ENCODE measurements at regions not wholly inside any gene's neighbourhood (a gene's known extent, or its start where the extent isn't known, plus 50 kb on each side); places are given as distances from the start of the nearest gene placed in this dataset.

DNA sequence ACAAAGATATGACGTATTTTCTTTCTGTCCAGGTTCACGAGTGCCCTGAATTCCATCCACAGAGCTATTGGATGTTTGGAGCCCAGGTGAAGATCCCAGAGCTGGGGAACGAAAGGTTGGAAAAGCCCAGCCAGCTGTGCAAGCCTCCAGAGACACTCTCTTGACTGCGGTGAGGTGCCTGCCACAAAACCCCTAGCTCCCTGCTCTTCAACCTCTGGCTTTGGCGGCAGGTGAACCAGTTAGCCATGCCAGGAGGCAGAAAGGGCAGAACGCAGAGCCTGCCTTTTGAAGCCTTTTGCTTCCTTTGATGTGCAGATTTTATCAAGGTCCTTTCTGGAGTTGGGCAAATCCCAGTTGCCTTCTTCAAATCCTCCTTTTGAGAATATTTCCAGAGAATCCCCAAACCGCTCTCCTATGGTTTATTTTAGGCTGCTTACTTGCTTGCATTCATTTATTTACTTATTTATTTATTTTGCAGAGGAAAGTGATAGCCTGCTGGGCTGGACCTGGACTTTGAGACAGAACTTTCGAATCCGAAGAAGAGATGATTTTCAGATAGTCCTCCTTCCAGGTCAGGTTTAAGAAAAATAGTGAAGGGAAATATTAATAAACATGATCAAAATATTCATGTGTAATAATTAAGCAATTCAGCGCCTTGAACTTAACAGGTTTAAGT, 411.2 kb upstream of the TBX3 start:
- DNase-seq: no peak

DNA sequence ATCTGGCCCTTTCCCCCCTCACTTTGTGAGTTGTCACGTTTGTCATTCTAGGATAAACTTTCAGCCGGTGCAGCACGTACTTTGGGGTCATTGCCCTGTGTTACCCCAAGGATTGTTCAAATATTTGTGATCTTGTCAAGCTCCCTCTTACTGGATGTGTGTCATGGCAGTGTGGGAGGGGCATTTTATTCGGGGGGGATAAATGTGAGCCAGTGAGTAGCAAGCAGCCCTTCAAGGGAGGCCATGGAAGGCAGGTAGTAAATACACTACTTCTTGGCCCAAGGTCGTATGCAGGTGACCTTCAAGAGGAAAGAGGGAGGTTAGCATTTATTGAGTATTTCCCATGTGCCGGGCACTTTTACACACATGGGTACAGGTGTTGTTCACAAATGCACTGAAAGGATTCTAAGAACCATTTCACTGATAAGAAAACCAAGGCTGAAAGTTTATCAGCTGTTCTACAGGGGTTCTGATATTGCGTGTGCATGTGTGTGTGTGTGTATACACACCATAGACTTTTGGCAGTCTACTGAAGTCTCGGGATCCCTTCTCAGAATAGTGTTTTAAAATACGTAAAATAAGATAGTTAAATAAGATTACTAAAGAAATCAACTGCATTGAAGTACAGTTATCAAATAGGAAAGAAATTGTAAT, 410.3 kb upstream of the TBX3 start:
- no peak for DNase-seq

DNA sequence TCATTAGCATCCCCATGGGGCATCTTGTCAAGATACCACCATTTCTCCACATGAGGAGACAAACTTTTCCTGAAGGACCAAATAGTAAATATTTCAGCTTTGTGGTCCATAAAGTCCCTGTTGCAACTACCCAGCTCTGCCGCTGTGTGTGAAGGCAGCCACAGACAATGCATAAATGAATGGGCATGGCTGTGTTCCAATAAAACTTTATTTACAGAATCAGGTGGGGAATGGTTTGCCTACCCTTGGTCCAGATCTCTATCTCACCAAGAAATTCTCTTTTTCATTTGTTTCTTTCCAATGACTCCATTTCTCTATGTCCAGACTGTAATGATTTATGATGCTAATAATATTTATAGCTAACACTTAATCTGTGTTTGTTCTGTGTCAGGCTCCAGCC, 409.3 kb upstream of the TBX3 start:
- DNase-seq: no peak

DNA sequence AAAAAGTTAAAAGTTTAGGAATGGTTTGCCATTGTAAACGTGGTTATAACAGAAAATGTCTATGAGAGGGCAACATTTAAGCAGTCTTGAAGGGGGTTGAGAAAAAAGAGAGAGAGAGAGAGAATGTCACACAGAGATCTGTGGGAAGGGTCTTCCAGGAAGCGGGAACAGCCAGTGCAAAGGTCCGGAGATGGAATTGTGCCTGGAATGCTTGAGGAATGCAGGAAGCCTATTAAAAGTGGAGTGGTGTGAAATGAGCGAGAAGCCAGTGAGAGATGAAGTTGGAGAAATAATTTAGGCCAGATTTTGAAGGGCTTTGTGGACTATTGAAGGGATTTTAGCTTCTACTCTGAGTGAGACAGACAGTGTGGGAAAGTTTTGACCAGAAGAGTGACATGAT, 406.8 kb upstream of the TBX3 start:
- no peak for DNase-seq

DNA sequence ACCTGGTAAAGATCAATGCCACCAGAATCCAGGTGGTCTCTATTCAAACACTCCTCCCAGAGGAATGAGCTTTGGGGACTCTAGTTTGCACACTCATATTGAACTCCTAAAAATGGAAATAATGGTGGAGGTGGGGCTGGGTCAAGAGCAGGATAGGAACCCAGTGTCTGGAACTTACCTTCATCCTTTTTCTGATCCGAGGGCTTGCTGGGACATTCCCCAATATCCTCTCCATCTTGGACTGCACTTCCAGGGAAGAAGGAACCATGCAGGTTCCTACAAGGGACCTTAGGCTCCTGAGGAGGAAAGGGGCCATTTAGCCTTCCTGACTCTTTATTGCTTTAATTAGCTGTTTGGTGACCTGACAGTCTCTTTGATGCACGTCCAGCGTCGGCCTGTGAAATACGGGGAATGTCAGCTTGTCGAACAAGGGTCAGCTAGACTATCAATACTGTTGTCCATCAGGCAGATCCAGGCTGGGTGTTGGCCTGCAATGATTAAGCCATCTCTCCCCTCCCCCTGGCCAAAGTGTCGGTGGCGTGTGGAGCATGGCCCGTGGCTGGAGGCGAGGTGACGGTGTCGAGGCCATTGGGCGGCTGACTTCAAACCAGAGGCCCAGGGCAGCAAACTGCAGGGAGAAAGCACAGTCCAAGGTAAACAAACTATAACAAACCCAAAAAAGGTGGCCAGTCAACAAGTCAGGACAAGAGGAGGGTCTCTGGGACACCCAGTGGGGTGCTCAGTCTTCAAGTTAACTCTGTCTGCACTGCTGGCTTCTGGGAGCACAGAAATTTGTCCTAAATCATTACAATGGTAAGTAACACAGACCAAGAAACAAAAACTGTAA, 405.2 kb upstream of the TBX3 start:
- DNase-seq: no peak

DNA sequence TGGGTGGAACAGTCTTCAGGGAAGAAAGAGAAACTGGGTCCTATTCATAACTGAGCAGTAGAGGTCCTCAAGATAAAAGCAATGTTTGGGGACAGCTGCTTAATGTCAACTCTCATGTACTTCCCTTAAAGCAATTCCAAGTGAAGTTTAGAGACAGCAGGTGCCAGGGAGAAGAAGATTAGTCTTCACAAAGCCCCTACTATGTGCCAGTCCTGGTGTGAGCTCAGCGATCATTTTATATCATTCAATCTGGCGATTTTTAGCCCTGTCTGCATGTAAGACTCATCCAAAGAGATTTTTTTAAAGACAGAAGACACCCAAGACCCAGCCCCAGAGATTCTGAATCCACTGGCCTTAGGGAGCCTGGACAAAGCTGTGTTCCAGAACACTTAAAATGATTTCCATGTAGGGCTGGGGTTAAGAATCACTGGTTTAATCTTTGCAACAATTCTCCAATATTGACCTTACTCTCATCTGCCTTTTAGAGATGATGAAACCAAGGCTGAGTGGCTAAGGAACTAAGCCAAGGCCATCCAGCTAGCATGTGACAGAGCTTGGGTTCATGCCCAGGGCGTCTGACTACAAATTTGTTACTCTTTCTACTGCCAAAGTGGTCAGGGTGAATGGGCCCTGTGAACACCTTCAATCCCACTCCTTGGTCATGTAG, 404.5 kb upstream of the TBX3 start:
- no peak for DNase-seq

DNA sequence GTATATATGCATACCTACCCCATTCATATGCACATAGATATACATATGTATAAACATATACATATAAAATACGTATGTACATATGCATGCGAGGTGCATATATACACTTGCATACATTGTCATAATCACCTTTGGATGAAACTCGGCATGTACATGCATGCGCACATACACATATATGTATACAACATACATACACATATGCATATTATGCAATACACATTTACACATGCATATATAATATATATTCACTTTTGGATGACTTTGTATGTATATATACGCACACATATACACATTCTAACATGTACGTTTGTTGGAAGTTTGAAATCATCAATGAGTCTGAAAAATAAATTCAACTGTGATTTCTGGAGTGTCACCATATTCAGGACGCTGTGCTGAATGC, 401.6 kb upstream of the TBX3 start:
- DNase-seq: no peak

DNA sequence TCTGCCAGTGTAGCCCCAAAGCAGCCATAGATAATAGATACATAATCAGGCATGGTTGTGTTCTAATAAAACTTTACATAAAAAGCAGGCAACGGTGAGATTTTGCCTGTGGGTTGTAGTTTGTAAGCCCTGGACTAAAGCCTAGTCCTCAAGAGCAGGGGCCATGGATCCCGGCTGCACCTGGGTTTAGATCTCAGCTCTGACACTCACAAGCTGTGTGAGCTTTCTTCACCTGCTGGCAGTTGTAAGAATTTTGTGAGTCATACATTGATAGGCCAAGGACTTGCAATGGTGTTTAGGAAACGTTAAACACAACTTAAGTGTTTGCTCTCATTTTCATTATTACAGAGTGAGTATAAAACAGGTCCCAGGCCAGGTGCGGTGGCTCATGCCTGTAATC, 395.8 kb upstream of the TBX3 start:
- no peak for DNase-seq

DNA sequence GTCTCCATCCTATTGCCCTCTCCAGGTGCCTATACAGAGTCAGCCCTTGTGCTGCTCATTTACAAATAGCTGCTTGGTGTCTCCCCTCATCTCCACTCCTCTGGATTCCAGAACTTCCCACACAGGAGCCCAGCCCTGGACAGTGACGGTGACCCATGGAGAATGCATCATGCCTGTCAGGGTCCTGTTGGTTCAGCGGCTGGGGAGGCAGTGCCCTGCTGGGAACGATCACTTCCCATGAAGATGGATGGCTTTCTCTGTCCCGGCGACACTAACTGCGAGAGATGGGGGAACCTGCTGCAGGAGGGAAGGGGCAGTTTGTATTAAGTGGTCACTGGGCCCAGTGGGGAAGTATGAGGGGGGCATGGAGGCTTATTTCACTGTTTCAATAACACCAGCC, 395.0 kb upstream of the TBX3 start:
- no peak for DNase-seq

DNA sequence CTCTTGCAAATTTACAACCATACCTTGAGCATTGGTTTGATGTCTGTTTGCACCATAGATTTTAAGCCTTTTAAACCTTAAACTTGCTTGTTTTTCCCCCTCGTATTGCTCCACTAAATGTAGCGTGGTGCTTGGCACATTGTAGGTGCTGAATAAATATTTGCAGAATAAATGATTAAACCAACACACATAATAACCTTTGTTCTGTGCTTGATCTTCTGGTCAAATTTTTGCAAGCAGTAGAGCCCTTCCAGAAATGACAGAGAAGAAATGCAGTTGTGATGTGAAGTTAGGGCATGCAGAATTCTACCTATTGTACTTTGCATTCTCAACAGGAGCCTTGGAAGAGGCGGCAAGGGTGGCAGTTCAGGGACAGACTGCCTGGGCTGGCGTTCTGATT, 394.4 kb upstream of the TBX3 start:
- no peak for DNase-seq

DNA sequence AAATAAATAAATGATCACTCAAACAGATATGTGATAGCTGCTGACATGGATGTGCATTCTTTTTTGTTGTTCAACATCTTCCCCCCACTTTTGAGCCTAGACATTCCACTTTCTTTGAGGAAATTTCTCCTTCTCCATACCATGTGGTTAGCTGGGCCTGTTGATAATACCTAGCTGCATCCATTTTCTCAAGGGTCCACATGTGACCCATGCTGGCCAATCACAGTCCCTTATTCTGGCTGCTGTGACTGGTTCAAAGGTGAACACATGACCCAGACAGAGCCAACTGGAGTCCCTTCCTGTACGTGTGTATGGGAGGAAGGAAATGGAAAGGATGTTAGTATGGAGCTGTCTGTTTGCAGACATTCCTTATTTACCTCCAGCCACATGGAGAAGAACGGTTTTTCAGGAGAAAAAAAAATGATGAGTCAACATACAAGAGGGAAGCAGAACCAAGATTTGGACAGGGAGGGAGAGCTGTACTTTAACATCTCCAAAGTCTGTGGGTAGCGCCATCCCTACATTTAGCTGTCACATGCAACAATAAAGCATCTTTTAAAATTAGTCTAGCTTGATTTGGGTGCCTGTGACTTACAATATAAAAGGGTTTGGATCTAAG, 391.7 kb upstream of the TBX3 start:
- no peak for DNase-seq

DNA sequence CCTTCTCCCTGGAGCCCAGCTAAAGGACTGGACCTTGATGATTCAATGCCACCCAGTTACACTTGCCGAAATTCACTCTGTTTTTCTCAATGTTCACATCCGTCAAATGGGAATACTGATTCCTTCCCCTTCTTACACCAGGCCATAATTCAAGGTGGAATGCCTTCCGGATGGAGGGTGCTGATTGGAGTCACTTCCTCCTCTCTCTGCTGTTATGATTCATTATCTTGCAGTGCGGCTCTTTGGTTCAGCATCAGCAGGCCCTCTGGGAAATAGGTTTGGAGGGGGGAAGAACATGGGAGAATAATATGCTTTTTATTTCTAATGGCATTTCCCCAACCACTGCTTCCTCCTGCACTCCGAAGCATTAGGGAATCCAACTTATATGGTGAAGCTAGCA, 390.6 kb upstream of the TBX3 start:
- DNase-seq: no peak

DNA sequence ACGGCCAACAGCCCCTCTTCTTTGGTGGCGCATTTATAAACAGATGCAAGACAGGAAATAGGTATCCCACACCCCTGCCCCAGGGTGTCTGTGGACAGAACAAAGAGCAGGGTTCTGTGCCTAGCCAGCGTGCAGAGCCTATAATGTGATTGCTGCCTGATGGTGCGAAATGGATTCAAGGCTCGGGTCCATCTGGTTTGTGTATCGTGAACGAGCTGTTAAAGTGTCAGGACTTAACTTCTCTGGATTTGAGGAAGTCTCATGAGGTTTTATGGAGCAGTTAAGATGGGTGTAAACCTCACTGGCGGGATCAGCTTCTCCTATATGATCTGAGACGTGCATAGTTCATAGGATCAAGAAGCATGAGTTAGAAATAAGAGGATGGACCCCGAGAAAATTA, 388.7 kb upstream of the TBX3 start:
- DNase-seq: no peak

DNA sequence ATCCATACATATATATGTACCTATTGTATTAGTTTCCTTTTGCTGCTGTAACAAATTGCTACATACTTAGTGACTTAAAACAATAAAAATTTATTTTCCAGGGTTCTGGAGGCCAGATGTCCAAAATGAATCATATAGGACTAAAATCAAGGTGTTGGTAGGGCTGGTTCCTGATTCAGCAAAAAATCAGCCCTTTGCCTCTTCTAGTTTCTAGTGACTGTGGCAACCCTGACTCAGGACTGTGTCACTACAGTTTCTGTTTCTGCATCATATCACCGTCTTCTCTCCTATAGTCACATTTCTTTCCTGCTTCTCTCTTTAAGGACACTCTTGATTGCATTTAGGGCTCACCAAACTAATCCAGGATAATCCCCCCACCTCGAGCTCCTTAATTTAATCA, 386.3 kb upstream of the TBX3 start:
- no peak for DNase-seq

DNA sequence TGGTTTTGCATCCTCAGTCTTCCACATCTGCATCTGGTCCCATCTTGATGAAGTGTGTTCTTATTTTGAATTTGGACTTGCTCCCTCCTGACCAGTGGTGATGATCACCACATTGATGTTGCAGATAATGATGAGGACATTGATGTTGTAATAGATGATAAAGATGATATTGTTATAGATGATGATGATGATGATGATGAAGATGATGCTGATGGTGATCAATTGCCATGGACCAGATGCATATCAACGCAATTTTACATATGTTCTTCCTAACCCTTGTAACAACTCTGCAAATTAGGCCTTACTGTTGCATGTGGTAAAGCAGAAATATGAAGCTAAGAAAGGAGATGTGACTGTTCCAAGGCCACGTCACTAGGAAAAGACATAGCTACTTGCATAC, 380.3 kb upstream of the TBX3 start:
- no peak for DNase-seq

DNA sequence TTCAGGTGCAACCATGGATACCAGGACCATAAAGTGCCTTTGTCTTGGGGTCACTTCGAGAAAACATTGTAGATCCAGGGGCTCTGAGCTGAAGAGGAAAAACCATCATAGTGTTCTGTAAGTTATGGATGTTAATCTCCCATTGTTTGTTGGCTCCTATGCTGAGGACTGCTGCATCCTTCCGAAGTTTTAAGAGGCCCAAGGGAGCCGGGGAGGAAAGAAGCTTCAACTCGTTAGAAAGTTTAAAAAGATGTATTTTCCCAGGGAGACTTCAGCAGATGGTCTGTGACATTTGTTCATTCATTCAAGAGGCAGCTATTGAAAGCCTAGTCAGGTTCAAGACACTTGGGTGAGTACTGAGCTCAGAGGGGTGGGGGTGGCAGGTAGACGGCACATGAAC, 378.8 kb upstream of the TBX3 start:
- DNase-seq: no peak

DNA sequence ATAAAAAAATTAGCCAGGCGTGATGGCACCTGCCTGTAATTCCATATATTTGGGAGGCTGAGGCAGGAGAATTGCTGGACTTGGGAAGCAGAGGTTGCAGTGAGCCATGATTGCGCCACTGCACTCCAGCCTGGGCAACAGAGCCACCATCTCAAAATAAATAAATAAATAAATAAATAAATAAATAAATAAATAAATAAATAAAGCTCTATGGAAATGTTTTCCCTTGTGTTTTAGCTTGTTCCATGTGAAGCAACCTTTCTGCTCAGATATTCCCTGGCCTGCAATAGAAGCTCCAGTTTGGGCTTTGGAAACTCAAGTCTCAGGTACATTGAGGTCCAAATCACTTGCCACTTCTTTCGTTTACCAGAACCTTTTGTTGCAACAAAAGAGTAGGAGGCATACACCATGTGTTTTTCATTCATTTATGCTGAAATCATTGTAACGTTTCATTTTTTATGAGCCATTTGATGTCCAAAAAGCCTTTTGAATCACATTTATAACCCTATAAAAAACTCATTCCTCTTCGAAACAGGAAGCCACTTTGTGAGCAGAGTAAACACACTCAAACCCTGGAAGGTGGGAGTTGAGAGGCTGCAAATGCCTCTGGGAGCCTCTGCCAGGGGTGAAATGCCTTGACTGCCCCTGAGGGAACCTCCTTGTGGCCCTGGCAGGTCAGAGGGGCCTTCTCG, 376.6 kb upstream of the TBX3 start:
- no peak for DNase-seq

DNA sequence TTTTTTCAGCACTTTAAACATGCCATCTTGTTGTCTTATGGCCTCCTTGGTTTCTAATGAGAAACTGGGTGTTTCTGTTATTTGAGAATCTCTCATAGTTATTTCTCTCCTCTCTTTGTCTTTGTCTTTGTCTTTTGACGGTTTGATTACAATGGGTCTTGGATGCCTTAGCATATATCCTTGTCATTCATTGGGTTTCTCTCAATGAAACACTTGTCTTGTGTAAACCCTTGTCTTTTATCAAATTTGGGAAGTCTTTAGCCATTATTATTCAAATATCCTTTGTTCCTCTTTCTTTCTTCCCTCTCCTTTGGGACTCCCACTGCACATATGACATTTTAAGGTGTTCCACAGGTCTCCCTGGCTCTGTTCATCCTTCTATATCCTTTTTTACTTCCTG, 373.5 kb upstream of the TBX3 start:
- DNase-seq: no peak

DNA sequence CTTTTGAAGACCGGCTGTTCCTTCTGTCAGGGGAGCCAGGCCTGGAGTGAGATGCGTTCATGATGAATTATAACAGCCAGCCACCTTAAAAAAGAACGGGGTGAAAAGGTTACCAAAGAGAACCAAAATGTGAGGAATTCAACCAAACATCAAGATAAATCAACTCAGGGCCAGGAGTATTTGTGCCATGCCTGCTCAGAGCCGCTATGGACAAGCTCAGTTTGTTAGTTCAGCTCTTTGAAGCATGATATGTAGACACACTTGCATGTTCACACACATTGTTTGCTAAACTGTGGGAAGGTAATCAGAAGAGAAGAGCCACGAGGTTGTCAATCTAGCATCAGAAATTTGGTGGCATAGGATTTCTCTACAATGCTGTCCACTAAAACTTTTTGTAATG, 367.4 kb upstream of the TBX3 start:
- DNase-seq: no peak

DNA sequence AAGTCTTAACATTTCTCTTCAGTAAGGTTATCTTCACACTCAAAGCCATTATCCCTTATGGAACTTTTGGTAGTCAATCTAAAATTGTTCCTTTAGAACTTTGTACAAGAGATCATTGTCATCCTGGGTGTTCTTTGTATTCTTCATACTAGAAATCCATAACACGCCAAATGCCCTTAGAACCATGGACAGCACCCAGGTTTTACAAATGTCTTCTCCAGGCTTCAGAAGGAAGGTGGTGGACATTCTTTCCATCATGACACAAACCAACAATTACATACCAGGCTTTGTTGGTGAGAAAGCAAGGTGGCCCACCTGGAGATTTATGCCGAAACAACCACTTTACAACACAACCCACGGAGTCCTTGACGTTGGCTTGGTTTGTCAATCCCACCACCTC, 365.6 kb upstream of the TBX3 start:
- no peak for DNase-seq

DNA sequence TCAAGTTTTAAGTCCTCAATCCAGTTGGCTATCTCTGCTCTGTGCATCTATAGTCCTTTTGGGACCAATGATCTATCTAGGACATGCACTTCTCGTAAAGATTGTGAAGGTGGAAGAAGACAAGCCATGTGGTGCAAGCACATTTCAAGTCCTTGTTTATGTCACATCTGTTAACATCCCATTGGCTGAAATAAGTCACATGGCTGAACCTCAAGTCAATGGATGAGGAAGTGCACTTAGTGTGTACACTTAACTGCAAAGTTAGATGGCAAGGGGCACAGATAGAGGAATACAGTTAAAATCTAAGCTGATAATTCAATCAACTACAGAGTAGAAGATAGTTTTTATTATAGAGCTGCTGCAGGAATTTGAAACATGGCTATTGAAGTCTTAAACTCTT, 362.8 kb upstream of the TBX3 start:
- no peak for DNase-seq

DNA sequence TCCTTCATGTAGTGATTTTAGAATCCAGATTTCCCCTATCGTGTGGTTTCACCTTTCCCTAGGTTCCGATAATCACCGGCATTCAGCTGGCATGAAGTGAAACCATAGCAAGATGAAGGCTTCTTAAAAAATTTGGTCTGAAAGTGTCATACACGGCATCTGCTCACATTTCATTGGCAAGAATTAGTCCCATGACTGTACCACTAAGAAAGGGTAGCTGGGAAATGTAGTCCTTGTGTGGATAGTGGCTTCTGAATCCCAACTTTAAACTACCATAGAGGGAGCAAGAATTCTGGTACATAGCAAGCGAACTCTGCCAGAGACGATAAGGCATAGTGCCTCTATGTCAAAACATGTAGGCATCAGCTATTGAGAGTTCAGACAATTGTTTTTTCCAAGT, 360.1 kb upstream of the TBX3 start:
- DNase-seq: no peak

DNA sequence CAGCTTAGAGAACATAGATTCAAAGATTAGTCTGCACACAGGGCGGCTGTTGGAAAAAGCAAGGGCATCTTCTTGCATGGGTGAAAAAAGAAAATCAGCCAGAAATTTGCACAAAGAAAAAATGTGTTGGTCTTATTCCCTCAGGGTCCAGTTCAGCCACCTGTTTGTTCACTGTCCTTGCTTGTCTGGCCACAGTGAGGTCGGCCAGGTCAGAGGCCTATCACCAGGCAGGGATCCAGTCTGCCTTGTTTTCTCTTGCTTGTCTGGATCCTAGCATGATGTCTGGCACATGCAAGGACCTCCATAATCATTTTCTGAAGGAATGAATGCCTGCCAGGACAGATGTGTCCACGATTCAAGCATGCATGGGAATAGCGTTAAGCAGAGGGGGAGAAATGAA, 359.1 kb upstream of the TBX3 start:
- DNase-seq: no peak

All from NCI-H524 treated with DMSO at 0.1 percent for 48 hours (cell line).